ENCODE measurements at regions not wholly inside any gene's neighbourhood (a gene's known extent, or its start where the extent isn't known, plus 50 kb on each side); places are given as distances from the start of the nearest gene placed in this dataset.

DNA sequence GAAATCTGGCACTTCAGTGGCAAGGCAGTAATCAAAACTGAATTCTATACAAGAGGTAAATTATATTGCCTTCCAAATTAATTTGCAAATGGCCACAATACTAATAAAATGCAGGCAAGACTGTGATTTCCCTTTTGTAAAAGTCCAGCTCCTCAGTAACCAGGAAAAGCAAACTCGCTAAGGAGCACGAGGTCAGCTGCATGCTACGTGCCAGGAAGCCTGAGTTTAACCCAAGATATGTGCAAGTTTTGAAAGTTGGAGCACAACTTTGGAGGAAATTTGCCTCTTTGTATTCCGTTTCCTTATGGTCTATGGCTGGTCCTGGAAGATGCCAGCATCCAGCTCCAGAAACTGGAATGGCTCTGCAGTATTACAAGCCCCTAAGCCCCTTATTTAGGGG is 226.8 kb upstream of the DYNLRB2 start:
- ChIA-PET CTCF (no interaction called here), POLR2A (no interaction called here)
- no peak for ATAC-seq
- TF ChIP-seq TCF7L2 (IDR thresholded peaks at IDR 0.05; ENCODE audit: low read depth, low read length), result no peak
- no peaks in the 10 kb centered on the region for H3K4me1 ChIP-seq (ENCODE audit: control insufficient read depth, insufficient read depth, low read length)
- H3K9me3 ChIP-seq (ENCODE audit: control insufficient read depth, insufficient read depth, low read depth, low read length), result no peaks in the 10 kb centered on the region
- H3K4me3 ChIP-seq (ENCODE audit: low read depth in 2 of 2, low read length in 2 of 2), result no peak overlapping the region
- no peak for DNase-seq (ENCODE audit: low read depth, low spot score)
- H3K36me3 ChIP-seq (ENCODE audit: control insufficient read depth, insufficient read depth, low read length), result no peaks in the 10 kb centered on the region
- no peak overlapping the region for H3K27ac ChIP-seq (ENCODE audit: low read length)
- BruUV-seq (replicated peaks), result no TSS peak
- H3K27me3 ChIP-seq (ENCODE audit: control insufficient read depth, insufficient read depth, low read length), result no peaks in the 10 kb centered on the region
- intact Hi-C loops (cut with micrococcal nuclease; ENCODE audit: unreplicated experiment) (no loop called here), in situ Hi-C loops (cut with HindIII; ENCODE audit: low pct_unique_long_range_greater_than_20kb, low sequenced_read_pairs) (no loop called here)

GRCh38 chr16:80309178-80309577 is 231.6 kb upstream of the DYNLRB2 start:
- H3K4me1 ChIP-seq (ENCODE audit: control insufficient read depth, insufficient read depth, low read length), result no peaks in the 10 kb centered on the region
- H3K27me3 ChIP-seq (ENCODE audit: control insufficient read depth, insufficient read depth, low read length), result no peaks in the 10 kb centered on the region
- in situ Hi-C loops (cut with HindIII; ENCODE audit: low pct_unique_long_range_greater_than_20kb, low sequenced_read_pairs), result no loop called here
- H3K4me3 ChIP-seq (ENCODE audit: low read depth in 2 of 2, low read length in 2 of 2), result no peak overlapping the region
- DNase-seq (ENCODE audit: low read depth, low spot score) (no peak), ATAC-seq (no peak)
- no peaks in the 10 kb centered on the region for H3K9me3 ChIP-seq (ENCODE audit: control insufficient read depth, insufficient read depth, low read depth, low read length)
- intact Hi-C loops (cut with micrococcal nuclease; ENCODE audit: unreplicated experiment), result no loop called here
- no peak overlapping the region for H3K27ac ChIP-seq (ENCODE audit: low read length)
- TF ChIP-seq SIN3A (IDR thresholded peaks at IDR 0.05; ENCODE audit: borderline replicate concordance, insufficient read depth, low read depth, low read length), result no peak
- TF ChIP-seq CTCF (IDR thresholded peaks at IDR 0.05), result no peak
- ChIA-PET POLR2A (no interaction called here), CTCF (no interaction called here)
- BruUV-seq (replicated peaks), result no TSS peak
- H3K36me3 ChIP-seq (ENCODE audit: control insufficient read depth, insufficient read depth, low read length), result no peaks in the 10 kb centered on the region

DNA sequence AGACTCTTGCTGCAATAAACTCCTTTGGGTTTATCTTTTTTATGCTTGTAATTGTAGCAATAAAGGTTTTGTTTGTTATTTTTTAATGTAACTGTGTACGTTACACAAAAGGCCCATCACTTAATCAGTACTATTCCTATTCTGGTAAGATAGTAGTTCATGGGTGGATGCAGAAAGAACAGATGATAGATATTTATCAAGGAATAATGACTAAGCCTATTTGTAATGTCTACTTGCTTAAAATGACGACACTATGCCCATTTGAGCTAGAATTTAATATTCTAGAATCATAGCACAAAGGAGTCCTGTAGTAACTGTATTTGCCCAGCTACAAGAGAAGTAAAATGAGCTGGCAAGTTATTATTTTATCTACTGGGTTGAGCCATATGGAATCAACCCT is 235.4 kb upstream of the DYNLRB2 start:
- DNase-seq (ENCODE audit: low read depth, low spot score), result no peak
- BruUV-seq (replicated peaks), result no TSS peak
- no peak overlapping the region for H3K27ac ChIP-seq (ENCODE audit: low read length)
- no peaks in the 10 kb centered on the region for H3K27me3 ChIP-seq (ENCODE audit: control insufficient read depth, insufficient read depth, low read length)
- ChIA-PET POLR2A (no interaction called here), CTCF (no interaction called here)
- no peak for ATAC-seq
- no peak for TF ChIP-seq SIN3A (IDR thresholded peaks at IDR 0.05; ENCODE audit: borderline replicate concordance, insufficient read depth, low read depth, low read length)
- no peak for TF ChIP-seq REST (IDR thresholded peaks at IDR 0.05; ENCODE audit: insufficient read depth in 1 of 2, low read depth in 2 of 2, low read length in 1 of 2)
- no peak for TF ChIP-seq CTCF (IDR thresholded peaks at IDR 0.05)
- no peak for TF ChIP-seq POLR2AphosphoS5 (IDR thresholded peaks at IDR 0.05; ENCODE audit: low read depth, low read length)
- TF ChIP-seq TCF7L2 (IDR thresholded peaks at IDR 0.05; ENCODE audit: low read depth, low read length), result no peak
- intact Hi-C loops (cut with micrococcal nuclease; ENCODE audit: unreplicated experiment) (no loop called here), in situ Hi-C loops (cut with HindIII; ENCODE audit: low pct_unique_long_range_greater_than_20kb, low sequenced_read_pairs) (no loop called here)
- H3K9me3 ChIP-seq (ENCODE audit: control insufficient read depth, insufficient read depth, low read depth, low read length), result no peaks in the 10 kb centered on the region
- no peaks in the 10 kb centered on the region for H3K4me1 ChIP-seq (ENCODE audit: control insufficient read depth, insufficient read depth, low read length)
- H3K4me3 ChIP-seq (ENCODE audit: low read depth in 2 of 2, low read length in 2 of 2), result no peak overlapping the region
- no peaks in the 10 kb centered on the region for H3K36me3 ChIP-seq (ENCODE audit: control insufficient read depth, insufficient read depth, low read length)
